Ovary (tissue), 3 donors: ENCODE measurements at regions not wholly inside any gene's neighbourhood (a gene's known extent, or its start where the extent isn't known, plus 50 kb on each side); places are given as distances from the start of the nearest gene placed in this dataset.

Experiments used
- POLR2A ChIP-seq: fragments of 450-650 bp; IDR thresholded peaks from one replicate; pipeline ENCODE4 v1.6.1; 2017; ENCODE audit warnings: antibody characterized with exemption, mild to moderate bottlenecking, moderate library complexity
- TF ChIP-seq, protein P1 (sequence below), 3 donors: fragments of 450-650 bp in 2 of 3; fragments of 200-600 bp in 1 of 3; IDR thresholded peaks; one replicate each; pipeline versions ENCODE4 v1.5.1 to v1.8.0; 2016 to 2022; ENCODE audit warnings: antibody characterized with exemption in 3 of 3, mild to moderate bottlenecking in 1 of 3
- donor health status: DM: no; HTN: no; CAD: no.

DNA sequence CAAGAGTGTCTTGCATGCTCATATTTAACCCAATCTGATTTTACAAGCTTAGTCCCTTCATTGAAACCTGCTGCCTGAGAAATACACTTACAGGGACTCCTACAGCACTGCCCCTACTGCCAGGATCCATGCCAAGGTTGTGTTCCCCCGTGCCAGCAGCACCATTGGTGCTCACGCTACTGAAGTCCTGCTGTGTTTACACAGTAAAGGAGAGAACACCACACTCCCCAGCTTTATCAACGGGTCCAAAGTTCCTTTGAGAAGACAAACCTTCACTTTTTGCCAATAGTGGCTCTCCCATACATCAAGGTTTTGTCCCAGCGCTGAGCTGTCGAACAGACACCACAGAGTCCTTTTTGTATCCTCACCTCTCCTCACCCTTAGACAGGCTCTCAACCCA is 155.1 kb upstream of the WWC1 start:
- TF ChIP-seq, protein P1, sequence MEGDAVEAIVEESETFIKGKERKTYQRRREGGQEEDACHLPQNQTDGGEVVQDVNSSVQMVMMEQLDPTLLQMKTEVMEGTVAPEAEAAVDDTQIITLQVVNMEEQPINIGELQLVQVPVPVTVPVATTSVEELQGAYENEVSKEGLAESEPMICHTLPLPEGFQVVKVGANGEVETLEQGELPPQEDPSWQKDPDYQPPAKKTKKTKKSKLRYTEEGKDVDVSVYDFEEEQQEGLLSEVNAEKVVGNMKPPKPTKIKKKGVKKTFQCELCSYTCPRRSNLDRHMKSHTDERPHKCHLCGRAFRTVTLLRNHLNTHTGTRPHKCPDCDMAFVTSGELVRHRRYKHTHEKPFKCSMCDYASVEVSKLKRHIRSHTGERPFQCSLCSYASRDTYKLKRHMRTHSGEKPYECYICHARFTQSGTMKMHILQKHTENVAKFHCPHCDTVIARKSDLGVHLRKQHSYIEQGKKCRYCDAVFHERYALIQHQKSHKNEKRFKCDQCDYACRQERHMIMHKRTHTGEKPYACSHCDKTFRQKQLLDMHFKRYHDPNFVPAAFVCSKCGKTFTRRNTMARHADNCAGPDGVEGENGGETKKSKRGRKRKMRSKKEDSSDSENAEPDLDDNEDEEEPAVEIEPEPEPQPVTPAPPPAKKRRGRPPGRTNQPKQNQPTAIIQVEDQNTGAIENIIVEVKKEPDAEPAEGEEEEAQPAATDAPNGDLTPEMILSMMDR (IDR thresholded peaks at IDR 0.05), result no peak
- no peak for TF ChIP-seq POLR2A
